Liver (tissue), 8 donors: ENCODE measurements at regions not wholly inside any gene's neighbourhood (a gene's known extent, or its start where the extent isn't known, plus 50 kb on each side); places are given as distances from the start of the nearest gene placed in this dataset.

Experiments used
- DNase-seq: peaks from one replicate; pipeline ENCODE4 v3.0.0-alpha.2; 2017; ENCODE audit warnings: low spot score
- H3K27ac ChIP-seq, 2 donors: one replicate each; pipeline ENCODE4 v1.7.0; 2013; ENCODE audit warnings: inconsistent platforms in 2 of 2, low read length in 2 of 2, control low read depth in 1 of 2, low read depth in 1 of 2, mild to moderate bottlenecking in 1 of 2
- H3K27me3 ChIP-seq, 4 donors: one replicate each; pipeline versions ENCODE4 v1.6.1 to v1.7.0; 2013; ENCODE audit warnings: low read length in 3 of 4, inconsistent platforms in 1 of 4, mild to moderate bottlenecking in 1 of 4, moderate library complexity in 1 of 4; ENCODE audit not compliant: control insufficient read depth in 4 of 4, insufficient read depth in 4 of 4
- H3K36me3 ChIP-seq, 4 donors: one replicate each; pipeline versions ENCODE4 v1.6.1 to v1.7.0; 2013; ENCODE audit warnings: low read length in 3 of 4, mild to moderate bottlenecking in 3 of 4, low read depth in 1 of 4, moderate library complexity in 1 of 4; ENCODE audit not compliant: control insufficient read depth in 4 of 4, insufficient read depth in 3 of 4
- H3K4me1 ChIP-seq, 4 donors: one replicate each; pipeline versions ENCODE4 v1.6.1 to v1.7.0; 2013; ENCODE audit warnings: low read length in 3 of 4, mild to moderate bottlenecking in 3 of 4, moderate library complexity in 1 of 4; ENCODE audit not compliant: control insufficient read depth in 4 of 4, insufficient read depth in 4 of 4
- H3K4me3 ChIP-seq, 3 donors: one replicate each; pipeline versions ENCODE4 v1.6.1 to v1.7.0; 2013; ENCODE audit warnings: low read length in 3 of 3, control low read depth in 1 of 3, low read depth in 1 of 3, mild to moderate bottlenecking in 1 of 3
- H3K9ac ChIP-seq, 2 donors: one replicate each; pipeline ENCODE4 v1.7.0; 2013; ENCODE audit warnings: low read length in 2 of 2, mild to moderate bottlenecking in 2 of 2, moderate library complexity in 2 of 2, control low read depth in 1 of 2, low read depth in 1 of 2
- H3K9me3 ChIP-seq, 4 donors: one replicate each; pipeline versions ENCODE4 v1.6.1 to v1.7.0; 2013; ENCODE audit warnings: low read length in 3 of 4; ENCODE audit not compliant: control insufficient read depth in 4 of 4
- ATF3 ChIP-seq: IDR thresholded peaks from 2 replicates; pipeline ENCODE4 v1.6.1; 2016; ENCODE audit warnings: antibody characterized with exemption
- EGR1 ChIP-seq, 2 donors: IDR thresholded peaks; 2 replicates each; pipeline ENCODE4 v1.6.1; 2016 to 2018; ENCODE audit warnings: antibody characterized with exemption in 2 of 2, low read depth in 2 of 2
- FOXA1 ChIP-seq: IDR thresholded peaks from 2 replicates; pipeline ENCODE4 v1.6.1; 2016; ENCODE audit warnings: antibody characterized with exemption
- GABPA ChIP-seq, 2 donors: IDR thresholded peaks in 1 of 2; conservative IDR thresholded peaks in 1 of 2; 2 replicates each; pipeline ENCODE4 v1.6.1; 2016; ENCODE audit warnings: antibody characterized with exemption in 2 of 2, mild to moderate bottlenecking in 1 of 2, moderate library complexity in 1 of 2
- HNF4A ChIP-seq, 2 donors: conservative IDR thresholded peaks; 2 replicates each; pipeline ENCODE4 v1.6.1; 2016; ENCODE audit warnings: antibody characterized with exemption in 2 of 2, mild to moderate bottlenecking in 2 of 2
- HNF4G ChIP-seq: IDR thresholded peaks from 2 replicates; pipeline ENCODE4 v1.6.1; 2016; ENCODE audit warnings: antibody characterized with exemption
- JUND ChIP-seq, 2 donors: IDR thresholded peaks; 2 replicates each; pipeline ENCODE4 v1.6.1; 2016; ENCODE audit warnings: antibody characterized with exemption in 2 of 2
- MAX ChIP-seq: IDR thresholded peaks from 2 replicates; pipeline ENCODE4 v1.6.1; 2016; ENCODE audit warnings: antibody characterized with exemption
- NR2F2 ChIP-seq: IDR thresholded peaks from 2 replicates; pipeline ENCODE4 v1.6.1; 2016; ENCODE audit warnings: antibody characterized with exemption
- RAD21 ChIP-seq, 2 donors: IDR thresholded peaks; 2 replicates each; pipeline ENCODE4 v1.6.1; 2016; ENCODE audit warnings: antibody characterized with exemption in 2 of 2, mild to moderate bottlenecking in 2 of 2
- RXRA ChIP-seq, 2 donors: IDR thresholded peaks; 2 replicates each; pipeline ENCODE4 v1.6.1; 2017 to 2018; ENCODE audit warnings: antibody characterized with exemption in 2 of 2, mild to moderate bottlenecking in 1 of 2
- SP1 ChIP-seq: IDR thresholded peaks from 2 replicates; pipeline ENCODE4 v1.6.1; 2018; ENCODE audit warnings: antibody characterized with exemption, mild to moderate bottlenecking
- TAF1 ChIP-seq: conservative IDR thresholded peaks from 2 replicates; pipeline ENCODE4 v1.6.1; 2016; ENCODE audit warnings: antibody characterized with exemption, mild to moderate bottlenecking
- YY1 ChIP-seq: IDR thresholded peaks from 2 replicates; pipeline ENCODE4 v1.6.1; 2016; ENCODE audit warnings: antibody characterized with exemption, mild to moderate bottlenecking
- ZBTB33 ChIP-seq: IDR thresholded peaks from 2 replicates; pipeline ENCODE4 v1.6.1; 2016; ENCODE audit warnings: antibody characterized with exemption
- WGBS: extraction: QIAGEN DNeasy Blood & Tissue Kit; methylation state at CpG from one replicate; pipeline ENCODE4 v1.1.7; 2013; 5-methylcytosine and 5-hydroxymethylcytosine counted together
- TF ChIP-seq, protein P1 (sequence below): fragments of 150-350 bp; IDR thresholded peaks from 2 replicates; pipeline ENCODE4 v1.5.1; 2017; ENCODE audit warnings: improper control_type of control experiment, low read depth, low read length; ENCODE audit not compliant: missing input control
- TF ChIP-seq, protein P2 (sequence below): IDR thresholded peaks from 2 replicates; pipeline ENCODE4 v1.6.1; 2016; ENCODE audit warnings: antibody characterized with exemption, mild to moderate bottlenecking
- donor health status: healthy.
- donor health status: healthy.
- donor health status: healthy.
- donor health status: healthy.
- donor health status: healthy.

- Histone ChIP-seq H3K27ac (no peak overlapping the region), H3K9ac (no peak overlapping the region), H3K4me3 (no peak overlapping the region), H3K36me3 (no peaks in the 10 kb centered on the region), H3K4me1 (no peaks in the 10 kb centered on the region), H3K27me3 (no peaks in the 10 kb centered on the region), H3K9me3 (peaks cover 0 to 2% (median 0%) of the 10 kb centered on the region in 4 donors)
- no peak for DNase-seq
- TF ChIP-seq MAX (no peak), ATF3 (no peak)
- WGBS, result 62% methylated on average over 2 of the region's 2 CpGs
Observed at GRCh38 chr1:55597910-55598309, 382.7 kb upstream of the USP24 start.

DNA sequence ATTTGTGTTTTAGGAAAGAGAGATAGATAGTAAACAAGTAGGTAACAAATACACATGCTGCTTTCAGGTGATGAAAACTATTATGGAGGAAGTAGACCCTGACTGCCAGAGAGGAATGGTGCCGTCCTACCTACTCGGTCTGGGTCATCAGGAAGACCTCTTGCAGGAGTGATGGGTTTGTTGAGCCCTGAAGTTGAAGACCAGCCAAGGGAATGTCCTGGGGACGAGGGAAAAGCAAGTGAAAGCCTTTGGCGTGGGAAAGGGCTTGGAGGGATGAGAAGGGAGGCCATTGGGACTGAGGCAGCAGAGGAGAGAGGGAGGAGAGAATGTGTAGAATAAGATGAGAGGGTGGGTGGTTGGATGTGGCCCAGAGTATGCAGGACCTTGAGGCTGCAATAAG lies 379.5 kb upstream of the USP24 start:
- no peak for TF ChIP-seq FOXA1
- no peak for TF ChIP-seq SP1
- TF ChIP-seq GABPA (IDR thresholded peaks at IDR 0.05 in 1 of 2, conservative IDR thresholded peaks at IDR 0.05 in 1 of 2), result no peak
- TF ChIP-seq YY1, result no peak
- TF ChIP-seq RXRA (IDR thresholded peaks at IDR 0.05), result no peak
- TF ChIP-seq ZBTB33, result no peak
- no peak for TF ChIP-seq NR2F2
- TF ChIP-seq RAD21 (IDR thresholded peaks at IDR 0.05), result no peak
- TF ChIP-seq, protein P1, sequence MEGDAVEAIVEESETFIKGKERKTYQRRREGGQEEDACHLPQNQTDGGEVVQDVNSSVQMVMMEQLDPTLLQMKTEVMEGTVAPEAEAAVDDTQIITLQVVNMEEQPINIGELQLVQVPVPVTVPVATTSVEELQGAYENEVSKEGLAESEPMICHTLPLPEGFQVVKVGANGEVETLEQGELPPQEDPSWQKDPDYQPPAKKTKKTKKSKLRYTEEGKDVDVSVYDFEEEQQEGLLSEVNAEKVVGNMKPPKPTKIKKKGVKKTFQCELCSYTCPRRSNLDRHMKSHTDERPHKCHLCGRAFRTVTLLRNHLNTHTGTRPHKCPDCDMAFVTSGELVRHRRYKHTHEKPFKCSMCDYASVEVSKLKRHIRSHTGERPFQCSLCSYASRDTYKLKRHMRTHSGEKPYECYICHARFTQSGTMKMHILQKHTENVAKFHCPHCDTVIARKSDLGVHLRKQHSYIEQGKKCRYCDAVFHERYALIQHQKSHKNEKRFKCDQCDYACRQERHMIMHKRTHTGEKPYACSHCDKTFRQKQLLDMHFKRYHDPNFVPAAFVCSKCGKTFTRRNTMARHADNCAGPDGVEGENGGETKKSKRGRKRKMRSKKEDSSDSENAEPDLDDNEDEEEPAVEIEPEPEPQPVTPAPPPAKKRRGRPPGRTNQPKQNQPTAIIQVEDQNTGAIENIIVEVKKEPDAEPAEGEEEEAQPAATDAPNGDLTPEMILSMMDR, result no peak
- no peak for TF ChIP-seq TAF1
- TF ChIP-seq MAX, result no peak
- TF ChIP-seq HNF4A (conservative IDR thresholded peaks at IDR 0.05), result no peak
- no peak for TF ChIP-seq HNF4G
- TF ChIP-seq JUND (IDR thresholded peaks at IDR 0.05), result no peak
- TF ChIP-seq, protein P2, sequence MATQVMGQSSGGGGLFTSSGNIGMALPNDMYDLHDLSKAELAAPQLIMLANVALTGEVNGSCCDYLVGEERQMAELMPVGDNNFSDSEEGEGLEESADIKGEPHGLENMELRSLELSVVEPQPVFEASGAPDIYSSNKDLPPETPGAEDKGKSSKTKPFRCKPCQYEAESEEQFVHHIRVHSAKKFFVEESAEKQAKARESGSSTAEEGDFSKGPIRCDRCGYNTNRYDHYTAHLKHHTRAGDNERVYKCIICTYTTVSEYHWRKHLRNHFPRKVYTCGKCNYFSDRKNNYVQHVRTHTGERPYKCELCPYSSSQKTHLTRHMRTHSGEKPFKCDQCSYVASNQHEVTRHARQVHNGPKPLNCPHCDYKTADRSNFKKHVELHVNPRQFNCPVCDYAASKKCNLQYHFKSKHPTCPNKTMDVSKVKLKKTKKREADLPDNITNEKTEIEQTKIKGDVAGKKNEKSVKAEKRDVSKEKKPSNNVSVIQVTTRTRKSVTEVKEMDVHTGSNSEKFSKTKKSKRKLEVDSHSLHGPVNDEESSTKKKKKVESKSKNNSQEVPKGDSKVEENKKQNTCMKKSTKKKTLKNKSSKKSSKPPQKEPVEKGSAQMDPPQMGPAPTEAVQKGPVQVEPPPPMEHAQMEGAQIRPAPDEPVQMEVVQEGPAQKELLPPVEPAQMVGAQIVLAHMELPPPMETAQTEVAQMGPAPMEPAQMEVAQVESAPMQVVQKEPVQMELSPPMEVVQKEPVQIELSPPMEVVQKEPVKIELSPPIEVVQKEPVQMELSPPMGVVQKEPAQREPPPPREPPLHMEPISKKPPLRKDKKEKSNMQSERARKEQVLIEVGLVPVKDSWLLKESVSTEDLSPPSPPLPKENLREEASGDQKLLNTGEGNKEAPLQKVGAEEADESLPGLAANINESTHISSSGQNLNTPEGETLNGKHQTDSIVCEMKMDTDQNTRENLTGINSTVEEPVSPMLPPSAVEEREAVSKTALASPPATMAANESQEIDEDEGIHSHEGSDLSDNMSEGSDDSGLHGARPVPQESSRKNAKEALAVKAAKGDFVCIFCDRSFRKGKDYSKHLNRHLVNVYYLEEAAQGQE, result no peak
- no peak for TF ChIP-seq ATF3
- TF ChIP-seq EGR1 (IDR thresholded peaks at IDR 0.05; ENCODE audit: low read depth in 2 of 2), result no peak
- Histone ChIP-seq H3K9me3 (peaks cover 0 to 2% (median 0%) of the 10 kb centered on the region in 4 donors), H3K27ac (no peak overlapping the region), H3K27me3 (no peaks in the 10 kb centered on the region), H3K36me3 (no peaks in the 10 kb centered on the region), H3K4me1 (no peaks in the 10 kb centered on the region), H3K4me3 (no peak overlapping the region), H3K9ac (no peak overlapping the region)
- 85% methylated on average over 4 of the region's 4 CpGs for WGBS
- DNase-seq, result no peak
